ENCODE measurements at regions not wholly inside any gene's neighbourhood (a gene's known extent, or its start where the extent isn't known, plus 50 kb on each side); places are given as distances from the start of the nearest gene placed in this dataset.

- H3K36me3 Mint-ChIP-seq (ENCODE audit: low read depth), result peaks cover 6% of the 10 kb centered on the region
- no peak overlapping the region for H3K4me3 Mint-ChIP-seq
- peaks cover 5% of the 10 kb centered on the region for H3K27me3 Mint-ChIP-seq (ENCODE audit: low read depth)
- peaks cover 60% of the 10 kb centered on the region for H3K9me3 Mint-ChIP-seq
- no peak overlapping the region for H3K27ac Mint-ChIP-seq
- TF ChIP-seq CTCF (IDR thresholded peaks at IDR 0.05; ENCODE audit: unreplicated experiment in 3 of 3), result no peak
- no peaks in the 10 kb centered on the region for H3K4me1 Mint-ChIP-seq
Measured at GRCh38 chr12:38151991-38152700, 164.4 kb upstream of the ALG10B start.

GRCh38 chr12:38152816-38153736 lies 163.5 kb upstream of the ALG10B start:
- H3K27me3 Mint-ChIP-seq (ENCODE audit: low read depth), result peaks cover 5% of the 10 kb centered on the region
- peaks cover 50% of the 10 kb centered on the region for H3K9me3 Mint-ChIP-seq
- H3K36me3 Mint-ChIP-seq (ENCODE audit: low read depth), result peaks cover 6% of the 10 kb centered on the region
- H3K27ac Mint-ChIP-seq, result no peak overlapping the region
- no peak for TF ChIP-seq CTCF (IDR thresholded peaks at IDR 0.05; ENCODE audit: unreplicated experiment in 3 of 3)
- H3K4me3 Mint-ChIP-seq, result no peak overlapping the region
- no peaks in the 10 kb centered on the region for H3K4me1 Mint-ChIP-seq

GRCh38 chr12:38153737-38154061 lies 162.9 kb upstream of the ALG10B start:
- no peaks in the 10 kb centered on the region for H3K4me1 Mint-ChIP-seq
- TF ChIP-seq CTCF (IDR thresholded peaks at IDR 0.05; ENCODE audit: unreplicated experiment in 3 of 3), result no peak
- H3K4me3 Mint-ChIP-seq, result no peak overlapping the region
- peaks cover 5% of the 10 kb centered on the region for H3K27me3 Mint-ChIP-seq (ENCODE audit: low read depth)
- H3K36me3 Mint-ChIP-seq (ENCODE audit: low read depth), result peaks cover 6% of the 10 kb centered on the region
- no peak overlapping the region for H3K27ac Mint-ChIP-seq
- peaks cover 47% of the 10 kb centered on the region for H3K9me3 Mint-ChIP-seq

GRCh38 chr12:38154096-38155019 lies 162.2 kb upstream of the ALG10B start:
- Mint-ChIP-seq H3K27me3 (ENCODE audit: low read depth) (peaks cover 5% of the 10 kb centered on the region), H3K4me1 (no peaks in the 10 kb centered on the region), H3K27ac (no peak overlapping the region), H3K4me3 (no peak overlapping the region), H3K36me3 (ENCODE audit: low read depth) (peaks cover 3% of the 10 kb centered on the region), H3K9me3 (peaks cover 42% of the 10 kb centered on the region)
- TF ChIP-seq CTCF (IDR thresholded peaks at IDR 0.05; ENCODE audit: unreplicated experiment in 3 of 3), result no peak

GRCh38 chr12:38155020-38155395 lies 161.6 kb upstream of the ALG10B start:
- peaks cover 5% of the 10 kb centered on the region for H3K27me3 Mint-ChIP-seq (ENCODE audit: low read depth)
- H3K4me1 Mint-ChIP-seq, result no peaks in the 10 kb centered on the region
- no peak overlapping the region for H3K27ac Mint-ChIP-seq
- TF ChIP-seq CTCF (IDR thresholded peaks at IDR 0.05; ENCODE audit: unreplicated experiment in 3 of 3), result no peak
- peaks cover 3% of the 10 kb centered on the region for H3K36me3 Mint-ChIP-seq (ENCODE audit: low read depth)
- peaks cover 42% of the 10 kb centered on the region for H3K9me3 Mint-ChIP-seq
- H3K4me3 Mint-ChIP-seq, result no peak overlapping the region

All from nephron (organoid).